ENCODE measurements at regions not wholly inside any gene's neighbourhood (a gene's known extent, or its start where the extent isn't known, plus 50 kb on each side); places are given as distances from the start of the nearest gene placed in this dataset.

GRCh38 chr14:48853159-48853558, 733.0 kb downstream of the RPS29 start:
- POLR2A ChIA-PET (ENCODE audit: low non-redundant PET) = no interaction called here
- no peak for TF ChIP-seq CTCF (conservative IDR thresholded peaks at IDR 0.05; ENCODE audit: low read depth)
- no peak overlapping the region for H3K27ac ChIP-seq
- DNase-seq (ENCODE audit: low spot score) = no peak
- CTCF ChIA-PET = interaction anchor here (0.7 kb wide), 1 partner anchor 301 kb away, joined by 5 read pairs; no protein-coding TSS in a partner anchor

GRCh38 chr14:48849741-48850322, 736.3 kb downstream of the RPS29 start:
- no peak overlapping the region for H3K27ac ChIP-seq
- ChIA-PET POLR2A (ENCODE audit: low non-redundant PET) (interaction anchor here (0.5 kb wide), 1 partner anchor 86 kb away, joined by 7 read pairs; no protein-coding TSS in a partner anchor), CTCF (no interaction called here)
- DNase-seq (ENCODE audit: low spot score) = no peak
- no peak for TF ChIP-seq CTCF (conservative IDR thresholded peaks at IDR 0.05; ENCODE audit: low read depth)

GRCh38 chr14:48842785-48843184, 743.4 kb downstream of the RPS29 start:
- ChIA-PET POLR2A (ENCODE audit: low non-redundant PET) (no interaction called here), CTCF (no interaction called here)
- no peak for TF ChIP-seq CTCF (conservative IDR thresholded peaks at IDR 0.05; ENCODE audit: low read depth)
- no peak for DNase-seq (ENCODE audit: low spot score)
- no peak overlapping the region for H3K27ac ChIP-seq

- ChIA-PET POLR2A (ENCODE audit: low non-redundant PET) (no interaction called here), CTCF (no interaction called here)
- H3K27ac ChIP-seq = no peak overlapping the region
- TF ChIP-seq CTCF (conservative IDR thresholded peaks at IDR 0.05; ENCODE audit: low read depth) = no peak
- no peak for DNase-seq (ENCODE audit: low spot score)
Observed at GRCh38 chr14:48826058-48826457, 760.1 kb downstream of the RPS29 start.

GRCh38 chr14:48814562-48814961, 771.6 kb downstream of the RPS29 start:
- POLR2A ChIA-PET (ENCODE audit: low non-redundant PET) = no interaction called here
- H3K27ac ChIP-seq = no peak overlapping the region
- CTCF ChIA-PET = interaction anchor here (0.7 kb wide), 1 partner anchor 354 kb away, joined by 4 read pairs; no protein-coding TSS in a partner anchor
- TF ChIP-seq CTCF (conservative IDR thresholded peaks at IDR 0.05; ENCODE audit: low read depth) = no peak
- no peak for DNase-seq (ENCODE audit: low spot score)

- POLR2A ChIA-PET (ENCODE audit: low non-redundant PET) = no interaction called here
- H3K27ac ChIP-seq = no peak overlapping the region
- no peak for TF ChIP-seq CTCF (conservative IDR thresholded peaks at IDR 0.05; ENCODE audit: low read depth)
- no peak for DNase-seq (ENCODE audit: low spot score)
- CTCF ChIA-PET = no interaction called here
Observed at GRCh38 chr14:48805315-48805714, 780.9 kb downstream of the RPS29 start.
